22Rv1 (cell line): ENCODE measurements at regions not wholly inside any gene's neighbourhood (a gene's known extent, or its start where the extent isn't known, plus 50 kb on each side); places are given as distances from the start of the nearest gene placed in this dataset.

Experiments used
- H3K27ac ChIP-seq: fragments of 450-650 bp; 2 replicates; pipeline ENCODE4 v1.5.1; 2017
- ZFX ChIP-seq: fragments of 450-650 bp; IDR thresholded peaks from 2 replicates; pipeline ENCODE4 v1.6.1; 2017; ENCODE audit warnings: antibody characterized with exemption, borderline replicate concordance
- TF ChIP-seq, protein P1 (sequence below): fragments of 450-650 bp; IDR thresholded peaks from 2 replicates; pipeline ENCODE4 v1.5.1; 2017; ENCODE audit warnings: mild to moderate bottlenecking

DNA sequence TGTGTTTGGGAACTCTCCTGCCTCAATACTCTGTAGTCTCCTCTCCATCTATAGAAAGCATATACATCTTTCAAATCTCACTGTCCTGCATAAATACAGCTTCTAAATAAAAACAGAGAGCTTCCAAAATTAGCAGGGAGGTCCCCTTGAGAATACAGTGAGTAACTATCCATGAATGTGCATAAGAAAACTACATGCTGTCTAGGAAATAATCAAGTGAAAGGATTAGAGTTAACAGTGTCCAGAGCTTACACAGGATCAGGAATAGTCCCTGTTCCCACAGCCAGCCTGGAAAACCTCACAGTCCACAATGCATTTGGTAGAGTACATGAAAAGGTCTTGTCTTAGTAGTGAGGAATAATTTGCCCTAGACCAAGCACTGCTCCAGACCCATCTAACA is 123.0 kb upstream of the POU3F2 start:
- TF ChIP-seq ZFX = no peak
- TF ChIP-seq, protein P1, sequence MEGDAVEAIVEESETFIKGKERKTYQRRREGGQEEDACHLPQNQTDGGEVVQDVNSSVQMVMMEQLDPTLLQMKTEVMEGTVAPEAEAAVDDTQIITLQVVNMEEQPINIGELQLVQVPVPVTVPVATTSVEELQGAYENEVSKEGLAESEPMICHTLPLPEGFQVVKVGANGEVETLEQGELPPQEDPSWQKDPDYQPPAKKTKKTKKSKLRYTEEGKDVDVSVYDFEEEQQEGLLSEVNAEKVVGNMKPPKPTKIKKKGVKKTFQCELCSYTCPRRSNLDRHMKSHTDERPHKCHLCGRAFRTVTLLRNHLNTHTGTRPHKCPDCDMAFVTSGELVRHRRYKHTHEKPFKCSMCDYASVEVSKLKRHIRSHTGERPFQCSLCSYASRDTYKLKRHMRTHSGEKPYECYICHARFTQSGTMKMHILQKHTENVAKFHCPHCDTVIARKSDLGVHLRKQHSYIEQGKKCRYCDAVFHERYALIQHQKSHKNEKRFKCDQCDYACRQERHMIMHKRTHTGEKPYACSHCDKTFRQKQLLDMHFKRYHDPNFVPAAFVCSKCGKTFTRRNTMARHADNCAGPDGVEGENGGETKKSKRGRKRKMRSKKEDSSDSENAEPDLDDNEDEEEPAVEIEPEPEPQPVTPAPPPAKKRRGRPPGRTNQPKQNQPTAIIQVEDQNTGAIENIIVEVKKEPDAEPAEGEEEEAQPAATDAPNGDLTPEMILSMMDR = no peak
- H3K27ac ChIP-seq = no peak overlapping the region

DNA sequence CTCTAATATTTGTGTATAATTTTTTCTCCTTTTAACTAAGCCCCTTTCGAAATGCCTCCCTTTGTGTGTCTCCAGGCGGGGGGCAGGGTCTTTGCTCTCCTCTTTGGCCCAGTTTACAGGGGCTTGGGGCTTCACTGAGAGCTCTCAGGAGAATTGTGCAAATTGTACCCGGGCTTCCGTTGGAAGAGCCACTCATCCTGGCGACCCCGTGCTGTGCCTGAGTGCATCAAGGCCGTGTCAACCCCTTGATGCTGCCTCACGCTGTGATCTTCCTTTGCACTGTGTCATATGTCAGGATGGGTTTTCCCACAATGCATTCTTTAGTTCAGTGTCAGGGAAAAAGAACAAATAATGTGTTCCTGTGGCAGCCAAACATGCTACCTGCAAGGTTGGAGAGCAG is 118.0 kb upstream of the POU3F2 start:
- TF ChIP-seq, protein P1 = no peak
- no peak for TF ChIP-seq ZFX
- no peak overlapping the region for H3K27ac ChIP-seq

DNA sequence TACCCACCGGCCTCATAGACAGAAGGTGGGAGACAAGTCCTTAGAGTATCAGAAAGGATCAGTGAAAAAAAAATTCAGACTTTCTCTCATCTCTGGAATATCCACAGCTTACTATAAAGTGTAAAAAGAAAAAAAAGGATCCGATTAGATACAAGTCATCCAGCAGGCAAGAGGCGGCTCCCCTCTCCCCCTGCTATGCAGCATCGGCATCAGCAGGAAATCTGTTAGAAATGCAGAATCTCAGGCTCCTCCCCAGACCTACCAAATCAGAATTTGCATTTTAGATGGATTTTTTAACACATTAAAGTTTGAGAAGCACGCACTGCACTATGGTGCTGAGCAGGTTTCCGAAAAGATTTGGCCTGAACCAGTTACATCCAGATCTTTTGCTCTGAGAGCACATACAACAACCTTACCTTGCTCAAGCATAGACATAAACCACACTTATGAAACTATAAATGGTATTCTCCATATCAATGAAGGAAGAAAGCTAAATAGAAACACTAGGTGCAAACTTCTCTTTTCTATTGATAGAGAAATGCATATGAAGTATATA is 117.0 kb upstream of the POU3F2 start:
- H3K27ac ChIP-seq = no peak overlapping the region
- TF ChIP-seq, protein P1 = no peak
- TF ChIP-seq ZFX = no peak

DNA sequence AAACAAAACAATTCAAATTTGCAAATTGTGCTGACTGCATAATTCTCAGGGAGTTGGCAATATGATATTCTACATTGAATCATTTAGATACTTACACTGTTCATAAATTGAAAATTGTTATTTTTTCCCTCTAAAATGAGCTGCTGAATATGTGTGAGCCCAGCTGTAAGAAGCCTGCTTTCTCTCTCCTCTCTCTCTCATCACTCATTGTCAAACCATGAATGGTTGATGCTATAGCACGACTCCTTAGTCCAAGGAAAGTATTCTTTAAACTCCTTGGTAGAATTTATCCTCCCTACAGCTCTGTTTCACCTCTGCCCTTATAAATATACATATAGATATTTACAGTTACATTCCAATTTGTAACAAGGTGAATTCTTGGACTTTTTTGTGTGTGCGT is 116.4 kb upstream of the POU3F2 start:
- H3K27ac ChIP-seq = no peak overlapping the region
- TF ChIP-seq, protein P1 = no peak
- TF ChIP-seq ZFX = no peak

DNA sequence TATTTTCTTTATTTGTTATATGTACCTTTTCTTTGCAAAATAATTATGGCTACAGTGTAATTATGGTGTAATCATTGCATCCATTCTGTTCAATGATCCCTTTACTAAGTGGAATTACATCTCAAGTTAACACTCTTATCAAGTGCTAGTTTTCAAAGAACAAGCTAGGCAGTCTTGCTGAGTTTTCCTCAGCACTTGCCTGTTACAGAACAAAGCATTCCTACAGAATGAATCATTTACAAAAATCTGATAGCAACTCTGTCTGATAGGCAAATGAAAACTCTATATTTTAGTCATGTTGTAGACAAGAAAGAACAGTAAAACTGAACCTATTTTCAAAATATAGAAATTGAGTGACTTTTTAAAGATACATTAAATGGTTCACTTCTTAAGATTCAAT is 109.8 kb upstream of the POU3F2 start:
- TF ChIP-seq, protein P1 = no peak
- no peak for TF ChIP-seq ZFX
- no peak overlapping the region for H3K27ac ChIP-seq

DNA sequence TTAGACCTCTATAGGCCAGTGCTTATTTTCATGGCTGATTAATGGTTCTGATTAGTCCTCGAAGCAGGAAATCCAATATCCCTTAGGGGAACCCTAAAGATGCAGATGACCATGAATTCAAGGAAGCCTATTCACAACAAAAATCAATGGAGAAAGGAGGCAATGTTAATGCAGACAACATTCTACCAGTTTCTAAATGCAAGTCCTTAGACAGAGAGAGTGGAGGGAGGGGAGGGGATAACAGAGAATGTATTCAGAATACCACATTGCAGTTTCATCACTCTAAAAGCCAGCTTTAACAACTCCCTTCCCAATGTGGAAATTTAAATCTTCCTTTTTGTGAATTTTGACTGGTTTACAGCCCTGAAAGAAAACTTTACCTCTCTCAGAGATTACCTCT is 87.1 kb upstream of the POU3F2 start:
- H3K27ac ChIP-seq = no peak overlapping the region
- no peak for TF ChIP-seq ZFX
- TF ChIP-seq, protein P1 = no peak

DNA sequence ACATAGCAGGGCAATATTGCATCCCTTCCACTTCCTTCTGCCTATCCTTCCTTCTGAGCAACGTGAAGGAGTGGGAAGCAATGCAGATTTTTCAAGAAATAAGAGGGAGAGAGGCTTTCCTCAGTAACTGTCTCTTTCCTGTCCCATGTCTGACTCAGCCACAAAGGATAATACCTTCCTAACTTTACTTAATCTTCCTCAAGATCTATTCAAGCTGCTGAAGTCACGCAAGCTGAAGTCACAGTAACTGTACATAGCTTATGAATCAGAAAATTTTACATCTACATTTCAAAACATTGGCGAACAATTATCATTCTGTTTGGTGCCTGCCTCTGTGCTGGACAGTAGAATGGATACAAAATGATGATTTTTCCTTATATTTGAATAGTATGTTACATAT is 86.4 kb upstream of the POU3F2 start:
- TF ChIP-seq ZFX = no peak
- TF ChIP-seq, protein P1 = no peak
- H3K27ac ChIP-seq = no peak overlapping the region
